Stimulated activated CD4-positive, alpha-beta T cell treated with anti-CD3 and anti-CD28 coated beads, Interleukin-4, amount 100 ng/mL, for 4 hours (primary cell): ENCODE measurements at regions not wholly inside any gene's neighbourhood (a gene's known extent, or its start where the extent isn't known, plus 50 kb on each side); places are given as distances from the start of the nearest gene placed in this dataset.
A peak's percentile ranks its signal among the peaks of the same experiment; 100 is the strongest.
"Not testable (repeated sequence)": the region's sequence is repeated elsewhere in the genome, so short reads cannot be mapped to it uniquely, and the experiment has no call there.

Experiments
- DNase-seq, 2 experiments: peaks; one replicate each; pipeline ENCODE4 v3.0.0-alpha.2; 2020

DNA sequence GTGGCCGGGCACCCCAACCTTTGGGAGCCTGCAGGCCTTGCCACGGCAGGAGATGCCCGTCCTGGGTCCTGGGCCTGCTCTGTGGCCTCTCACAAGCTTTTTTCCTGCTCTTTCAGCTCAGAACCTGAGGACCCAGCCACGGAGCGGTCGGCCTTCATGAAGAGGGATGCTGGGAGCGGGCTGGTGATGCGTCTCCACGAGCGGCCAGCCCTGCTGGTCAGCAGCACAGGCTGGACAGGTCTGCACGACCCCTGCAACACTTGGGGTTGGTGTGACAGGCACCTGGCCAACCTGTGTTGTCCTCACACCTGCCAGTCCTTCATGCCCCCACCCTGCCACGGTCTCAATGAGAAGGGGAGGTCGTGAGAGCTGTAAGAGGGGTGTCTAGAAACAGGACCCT, 170.0 kb downstream of the ADRA2C start:
- DNase-seq = no peak

GRCh38 chr4:3937849-3938562, 171.8 kb downstream of the ADRA2C start:
- not testable (repeated sequence) for DNase-seq

DNA sequence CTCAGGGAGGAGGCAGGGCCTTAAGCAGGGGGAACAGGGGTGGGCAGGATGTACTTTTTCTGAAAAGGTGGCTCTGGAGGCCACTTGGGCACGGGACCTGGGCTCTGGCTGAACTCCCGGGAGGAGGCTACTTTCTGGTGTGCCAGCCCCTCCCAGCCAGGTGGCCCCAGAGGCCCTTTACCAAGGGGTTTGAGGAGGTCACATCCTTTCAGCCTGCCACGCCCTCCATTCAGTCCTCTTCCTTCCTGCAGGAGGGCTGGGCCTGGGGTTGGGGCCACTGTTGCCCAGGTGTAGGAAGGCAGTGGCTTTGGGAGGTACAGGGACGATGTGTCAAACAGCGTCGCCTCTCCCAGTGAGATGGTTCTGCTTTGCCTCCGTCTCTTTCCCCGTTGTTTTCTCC, 172.5 kb downstream of the ADRA2C start:
- DNase-seq = not testable (repeated sequence)

DNA sequence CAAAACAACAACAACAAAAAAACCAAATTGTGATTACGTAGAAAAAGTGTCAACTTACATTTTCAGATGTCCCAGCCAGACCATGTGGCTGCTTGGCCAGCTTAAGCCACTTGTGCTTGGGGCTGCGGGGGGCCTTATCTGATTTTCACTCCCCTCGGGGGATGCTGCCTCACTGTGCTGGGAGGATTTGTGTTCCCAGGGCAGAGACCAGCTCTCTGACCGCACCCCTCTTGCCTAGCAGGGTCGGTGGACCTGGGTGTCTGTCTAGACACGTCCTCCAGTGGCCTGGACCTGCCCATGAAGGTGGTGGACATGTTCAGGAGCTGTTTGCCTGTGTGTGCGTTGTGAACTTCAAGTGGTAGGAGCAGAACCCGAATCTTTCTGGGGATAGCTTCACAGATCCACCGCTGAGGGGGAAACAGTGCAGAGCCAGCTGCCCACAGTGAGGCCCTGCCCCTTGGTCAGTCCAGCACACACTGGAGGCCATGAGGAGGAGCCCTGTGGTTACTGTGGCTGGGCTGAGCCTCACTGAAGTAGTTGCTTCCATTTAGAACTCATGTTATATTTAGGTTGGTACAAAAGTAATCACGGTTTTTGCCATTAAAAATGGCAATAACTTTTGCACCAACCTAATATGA, 173.9 kb downstream of the ADRA2C start:
- DNase-seq = not testable (repeated sequence)

DNA sequence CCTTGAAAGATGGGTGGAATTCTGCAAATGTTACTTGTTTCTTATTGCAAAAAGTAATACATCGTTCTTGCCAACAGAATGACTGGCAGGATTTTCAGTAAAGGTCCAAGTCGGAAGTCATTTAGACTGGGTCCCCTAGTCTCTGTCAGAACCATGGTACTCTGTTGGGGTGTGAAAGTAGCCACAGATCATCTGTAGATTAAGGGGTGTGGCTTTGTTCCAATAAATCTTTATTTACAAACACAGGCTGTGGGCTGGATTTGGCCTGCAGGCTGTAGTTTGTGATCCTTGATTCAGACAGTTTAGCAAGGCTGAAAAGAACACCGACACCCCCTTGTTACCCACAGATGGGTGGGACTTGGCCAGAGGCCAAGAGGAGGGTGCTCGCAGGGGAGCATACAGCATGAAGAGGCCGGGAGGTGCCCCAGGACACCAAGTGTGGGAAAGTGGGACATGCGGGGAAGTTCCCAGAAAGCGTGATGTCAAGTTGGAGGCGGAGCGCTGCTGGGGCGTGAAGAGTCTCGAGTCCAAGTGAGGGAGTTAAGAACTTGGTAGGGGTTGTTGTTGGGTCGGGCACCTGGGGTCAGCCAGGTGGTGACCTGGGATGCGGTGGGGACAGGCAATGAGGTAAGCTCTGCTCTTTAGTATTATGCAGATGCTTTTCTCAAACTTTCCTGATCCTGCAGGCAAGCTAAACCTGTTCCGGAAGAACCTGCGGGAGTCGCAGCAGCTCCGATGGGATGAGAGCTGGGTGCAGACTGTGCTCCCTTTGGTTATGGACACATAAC, 175.7 kb downstream of the ADRA2C start:
- not testable (repeated sequence) for DNase-seq

- peak; percentile 20 to 22 for DNase-seq
These were observed 176.4 kb downstream of the ADRA2C start for GRCh38 chr4:3942569-3942971.

DNA sequence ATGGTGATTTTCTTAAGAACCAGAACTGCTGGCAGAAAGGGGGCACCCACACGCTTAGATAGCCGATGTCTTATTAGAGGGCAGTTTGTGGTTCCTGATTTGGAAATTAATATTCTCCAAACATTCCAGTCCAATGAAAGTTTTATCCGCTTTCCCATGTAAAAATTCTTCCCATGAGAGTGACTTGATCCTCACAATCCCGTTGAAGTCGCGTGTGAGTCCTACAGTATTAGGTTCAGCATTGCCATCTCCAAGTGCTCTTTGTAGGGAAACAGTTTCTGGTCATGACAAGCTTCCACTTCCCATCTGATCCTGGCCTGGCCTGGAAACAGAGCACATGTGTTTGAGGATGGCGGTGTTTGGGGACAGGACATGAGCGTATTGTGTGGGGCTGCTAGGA, 176.9 kb downstream of the ADRA2C start:
- DNase-seq = not testable (repeated sequence)

DNA sequence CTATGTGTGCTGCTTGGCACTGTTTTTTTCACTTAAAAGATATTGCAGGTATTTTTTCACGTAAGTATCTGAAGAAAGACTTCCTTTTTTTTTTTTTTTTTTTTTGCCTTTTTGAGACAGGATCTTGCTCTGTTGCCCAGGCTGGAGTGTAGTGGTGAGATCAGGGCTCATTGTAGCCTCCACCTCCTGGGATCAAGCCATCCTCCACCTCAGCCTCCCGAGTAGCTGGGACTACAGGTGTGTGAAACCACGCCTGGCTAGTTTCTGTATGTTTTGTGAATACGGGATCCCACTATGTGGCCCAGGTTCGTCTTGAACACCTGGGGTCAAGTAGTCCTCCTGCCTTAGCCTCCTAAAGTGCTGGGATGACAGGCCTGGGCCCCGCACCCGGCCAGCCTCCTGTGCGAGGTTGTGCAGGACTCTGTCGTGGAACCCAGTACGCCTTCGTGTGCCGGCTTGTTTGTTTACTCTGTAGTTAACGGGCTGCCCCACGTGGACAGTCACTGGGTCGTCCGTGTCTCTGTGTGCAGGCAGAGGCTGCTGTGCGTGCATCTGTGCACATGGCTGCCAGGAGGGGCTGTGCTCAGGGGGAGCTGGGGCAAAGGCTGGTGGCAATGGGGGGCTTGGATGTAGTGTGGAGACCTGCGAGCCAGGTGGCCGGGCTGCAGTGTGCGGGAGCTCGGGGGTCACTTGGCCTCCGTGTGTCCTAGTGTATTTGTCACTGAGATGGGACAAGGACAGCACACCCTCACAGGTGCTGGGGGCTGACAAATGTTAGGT, 179.5 kb downstream of the ADRA2C start:
- DNase-seq = no peak

GRCh38 chr4:3946553-3946952, 180.4 kb downstream of the ADRA2C start:
- not testable (repeated sequence) for DNase-seq

GRCh38 chr4:3947761-3948160, 181.6 kb downstream of the ADRA2C start:
- DNase-seq = not testable (repeated sequence)

- DNase-seq = not testable (repeated sequence)
These were observed 182.0 kb downstream of the ADRA2C start for GRCh38 chr4:3948210-3948609.

GRCh38 chr4:3949916-3950315, 183.7 kb downstream of the ADRA2C start:
- DNase-seq = not testable (repeated sequence)

- DNase-seq = not testable (repeated sequence)
These were observed 186.4 kb downstream of the ADRA2C start for GRCh38 chr4:3952443-3953139.

DNA sequence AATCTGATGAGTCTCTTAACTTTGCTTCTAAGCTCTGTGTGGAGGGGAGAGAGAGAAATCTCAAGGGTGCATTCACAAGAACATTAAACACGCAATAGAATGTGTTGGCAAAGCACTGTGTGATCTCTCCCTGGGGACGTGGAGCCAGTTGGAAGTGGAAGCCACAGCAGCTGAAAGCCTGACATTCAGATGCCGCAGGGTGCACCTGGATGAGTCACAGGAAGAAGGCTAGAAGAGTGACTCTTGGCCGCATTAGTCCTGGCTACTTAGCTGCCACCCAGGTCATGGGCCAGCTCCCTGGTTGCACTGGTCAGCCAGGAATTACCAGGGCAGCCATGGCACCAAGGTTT, 186.9 kb downstream of the ADRA2C start:
- DNase-seq = not testable (repeated sequence)

DNA sequence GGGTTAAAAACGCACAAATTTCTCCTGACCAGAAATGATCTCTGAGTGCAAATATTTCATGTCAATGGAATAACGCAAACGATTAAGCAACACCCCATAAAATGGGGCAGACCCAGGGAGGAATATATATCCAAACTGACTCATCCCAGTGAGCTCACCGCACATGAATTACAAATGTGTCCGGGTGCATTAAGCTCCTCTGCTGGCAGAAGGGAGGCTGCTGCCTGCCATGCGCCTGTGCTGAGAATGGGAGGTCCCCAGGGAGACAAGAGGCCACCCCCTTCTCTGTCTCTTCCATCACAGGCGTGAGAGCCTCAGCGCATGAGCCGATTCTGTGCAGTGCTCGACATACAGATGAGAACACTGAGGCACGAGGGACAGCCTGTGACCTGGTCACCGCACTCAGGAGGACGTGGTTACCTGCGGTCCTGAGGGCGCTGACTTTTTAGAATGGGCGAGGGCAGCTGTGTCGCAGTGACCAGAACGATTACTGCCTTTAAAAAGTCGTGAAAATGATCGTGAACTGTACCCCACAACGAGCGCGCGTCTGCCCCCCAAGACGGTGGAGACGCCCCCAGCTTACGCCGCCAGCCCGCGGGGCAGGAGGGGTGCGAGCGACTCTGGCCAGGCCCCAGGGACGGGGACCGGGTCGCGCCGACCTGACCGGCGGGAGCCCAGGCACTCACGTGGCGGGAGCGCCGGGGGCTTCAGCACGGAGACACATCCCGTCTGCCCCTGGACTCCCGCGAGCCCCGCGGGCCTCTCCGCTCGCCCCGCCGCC, 188.5 kb downstream of the ADRA2C start:
- peak; percentile 61 to 74 for DNase-seq

DNA sequence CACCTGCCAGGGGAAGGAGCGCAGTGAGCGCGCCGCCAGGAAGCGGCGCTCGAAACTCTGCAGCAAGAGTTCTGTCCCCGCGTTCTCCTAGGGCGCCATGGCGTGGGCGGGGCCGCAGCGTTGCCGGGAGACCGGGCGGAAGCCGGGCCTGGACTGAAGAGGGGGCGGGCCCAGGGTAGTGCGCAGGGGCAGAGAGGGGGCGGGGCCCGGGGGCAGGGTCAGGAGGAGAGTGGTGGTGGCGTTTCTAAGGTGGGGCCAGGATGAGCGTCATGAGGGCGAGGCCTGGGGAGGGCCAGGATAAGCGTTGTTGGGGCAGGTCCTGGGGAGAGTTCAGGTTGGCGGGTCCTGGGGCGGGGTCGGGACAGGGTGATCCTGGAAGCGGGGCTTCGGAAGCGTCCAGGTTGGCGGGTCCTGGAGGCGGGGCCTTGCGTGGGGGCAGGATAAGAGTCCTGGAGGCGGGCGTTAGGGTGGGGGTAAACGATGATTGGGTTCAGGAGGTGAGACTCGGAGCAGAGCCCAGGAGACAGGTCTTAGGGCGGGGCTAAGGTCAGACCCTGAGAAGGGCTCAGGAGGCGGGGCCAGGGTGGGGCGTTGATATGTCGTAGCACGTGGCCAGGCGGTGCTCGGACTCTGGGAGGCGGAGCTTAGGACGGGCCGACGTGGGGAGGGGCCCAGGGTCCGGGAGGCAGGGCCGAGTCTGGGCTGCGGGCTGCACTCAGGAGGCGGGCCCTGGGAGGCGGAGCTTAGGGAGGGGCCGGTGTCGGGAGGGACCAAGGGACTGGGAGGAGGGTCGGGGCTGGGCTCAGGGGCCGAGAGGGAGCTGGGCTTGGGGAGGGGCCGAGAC, 189.4 kb downstream of the ADRA2C start:
- DNase-seq = peak; percentile 99

DNA sequence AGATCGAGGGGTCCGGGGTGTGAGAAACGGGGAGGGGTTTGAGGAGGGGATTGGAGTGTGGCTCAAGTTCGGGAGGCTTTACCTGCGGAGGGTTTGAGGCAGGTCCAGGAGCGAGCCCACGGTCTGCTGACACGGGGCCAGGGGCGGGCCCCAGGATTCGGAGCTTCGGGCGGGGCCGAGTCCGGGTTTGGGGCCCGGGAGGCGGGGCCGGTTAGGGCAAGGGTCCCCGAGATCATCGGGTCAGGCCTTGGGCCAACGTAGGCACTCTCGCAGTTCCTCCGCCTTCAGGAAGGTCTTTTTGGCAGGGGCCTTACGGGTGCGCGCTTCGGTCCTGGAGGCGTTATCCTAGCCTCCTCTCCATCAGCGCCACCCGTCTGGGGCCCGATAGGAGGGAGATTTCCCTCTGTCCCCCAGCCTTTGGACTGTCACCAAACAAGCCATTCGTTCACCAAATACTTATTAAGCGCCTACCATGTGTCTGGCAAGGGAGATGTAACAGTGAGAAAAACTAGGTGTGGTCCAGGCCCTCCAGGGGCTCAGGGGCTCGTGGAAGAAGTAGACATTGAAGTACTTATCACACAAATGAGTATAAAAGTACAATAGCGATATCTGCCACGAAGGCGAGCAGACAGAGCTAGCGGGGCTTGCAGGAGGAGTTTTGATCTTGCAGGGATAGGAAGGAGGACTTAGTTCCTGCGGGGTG, 190.1 kb downstream of the ADRA2C start:
- not testable (repeated sequence) for DNase-seq

GRCh38 chr4:3961091-3961672, 195.0 kb downstream of the ADRA2C start:
- DNase-seq = not testable (repeated sequence)

DNA sequence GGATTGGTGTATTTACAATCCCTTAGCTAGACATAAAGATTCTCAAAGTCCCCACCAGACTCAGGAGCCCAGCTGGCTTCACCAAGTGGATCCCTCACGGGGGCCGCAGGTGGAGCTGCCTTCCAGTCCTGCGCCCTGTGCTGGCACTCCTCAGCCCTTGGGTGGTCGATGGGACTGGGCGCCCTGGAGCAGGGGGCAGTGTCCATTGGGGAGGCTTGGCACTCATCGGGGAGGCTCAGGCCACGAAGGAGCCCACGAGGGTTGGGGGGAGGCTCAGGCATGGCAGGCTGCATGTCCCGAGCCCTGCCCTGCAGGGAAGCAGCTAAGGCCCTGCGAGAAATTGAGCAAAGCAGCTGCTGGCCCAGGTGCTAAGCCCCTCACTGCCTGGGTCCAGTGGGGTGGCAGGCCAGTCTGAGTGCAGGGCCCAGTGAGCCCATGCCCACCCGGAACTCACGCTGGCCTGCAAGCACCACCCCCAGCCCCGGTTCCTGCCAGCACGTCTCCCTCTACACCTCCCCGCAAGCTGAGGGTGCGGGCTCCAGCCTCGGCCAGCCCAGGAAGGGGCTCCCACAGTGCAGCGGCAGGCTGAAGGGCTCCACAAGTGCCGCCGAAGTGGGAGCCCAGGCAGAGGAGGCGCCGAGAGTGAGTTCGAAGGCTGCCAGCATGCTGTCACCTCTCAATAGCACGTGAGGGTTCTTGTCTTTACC, 198.5 kb downstream of the ADRA2C start:
- DNase-seq = not testable (repeated sequence)
